AG08395 (cell line): ENCODE measurements at regions not wholly inside any gene's neighbourhood (a gene's known extent, or its start where the extent isn't known, plus 50 kb on each side); places are given as distances from the start of the nearest gene placed in this dataset.
A peak's percentile ranks its signal among the peaks of the same experiment; 100 is the strongest.

Experiments used
- DNase-seq: peaks from one replicate; pipeline ENCODE4 v3.0.0; 2012; ENCODE audit warnings: mixed read lengths, low spot score

DNA sequence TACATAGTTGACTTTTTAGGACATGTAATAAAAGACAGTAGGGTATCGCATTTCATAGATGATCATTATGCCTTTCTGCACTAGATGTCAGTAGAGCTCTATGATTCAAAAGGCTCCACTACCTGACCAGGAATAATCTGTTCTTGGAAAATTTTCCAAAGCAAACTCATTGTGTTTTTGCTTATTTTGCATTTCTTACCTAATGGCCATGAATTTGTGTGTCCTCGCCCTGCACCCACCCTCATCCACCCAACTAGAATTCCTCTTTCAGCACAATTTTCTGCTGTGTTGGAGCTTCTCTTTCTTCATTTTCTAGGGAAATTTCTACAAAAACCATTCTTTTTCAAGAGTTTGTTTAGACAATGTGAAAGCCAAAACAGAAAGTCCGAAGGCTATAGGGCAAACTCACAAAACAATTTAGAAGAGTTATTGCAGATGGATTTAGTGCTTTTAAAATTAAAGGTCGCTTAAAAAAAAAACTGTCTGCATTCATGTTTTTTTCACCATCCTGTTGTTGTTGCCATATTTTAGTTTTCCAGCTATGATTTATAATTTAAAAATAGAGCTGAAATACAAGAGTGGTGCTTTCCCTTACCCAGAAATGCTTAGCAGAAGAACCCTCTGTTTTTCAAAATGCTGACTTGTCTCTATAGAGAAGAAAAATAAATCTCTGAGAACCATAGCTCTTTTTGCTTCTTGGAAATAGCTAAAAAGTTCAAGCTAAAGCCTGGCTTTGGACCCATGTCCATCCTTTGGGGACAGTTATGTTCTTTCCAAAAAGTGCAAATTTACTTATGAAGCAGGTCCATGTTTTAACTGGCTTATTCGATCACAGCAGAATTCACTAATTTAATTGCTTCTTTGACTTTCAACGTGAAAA is 183.7 kb downstream of the SPATA18 start:
- DNase-seq = peak; percentile 56

DNA sequence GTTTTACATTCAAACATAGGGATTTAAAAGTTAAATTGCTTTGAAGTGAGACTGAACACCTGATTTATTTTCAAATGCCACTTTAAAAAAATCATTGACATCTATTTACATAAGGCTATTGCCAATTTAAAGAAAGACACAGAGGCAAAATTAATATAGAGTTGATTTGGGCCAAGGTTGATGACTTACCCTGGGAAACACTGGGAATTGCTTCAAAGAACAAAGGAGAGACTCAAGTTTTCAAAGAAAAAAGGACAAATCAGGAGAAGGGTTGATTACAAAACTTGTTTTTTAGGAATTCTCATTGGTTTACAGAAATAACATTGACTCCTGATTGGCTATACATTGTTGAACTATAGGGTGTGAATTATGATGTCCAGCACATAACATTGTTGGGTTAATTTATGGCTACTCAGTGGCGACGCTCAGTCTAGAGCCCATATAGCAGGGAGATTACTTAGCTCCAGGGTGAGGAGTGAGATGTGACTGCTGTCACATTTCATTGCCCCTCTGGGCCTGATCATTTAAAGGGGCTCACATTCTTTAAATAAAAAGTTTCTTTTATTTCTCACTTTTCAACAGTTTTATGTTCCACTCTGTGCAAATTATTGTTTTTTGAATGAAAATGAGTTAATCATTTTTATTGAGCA is 184.6 kb downstream of the SPATA18 start:
- DNase-seq = no peak

DNA sequence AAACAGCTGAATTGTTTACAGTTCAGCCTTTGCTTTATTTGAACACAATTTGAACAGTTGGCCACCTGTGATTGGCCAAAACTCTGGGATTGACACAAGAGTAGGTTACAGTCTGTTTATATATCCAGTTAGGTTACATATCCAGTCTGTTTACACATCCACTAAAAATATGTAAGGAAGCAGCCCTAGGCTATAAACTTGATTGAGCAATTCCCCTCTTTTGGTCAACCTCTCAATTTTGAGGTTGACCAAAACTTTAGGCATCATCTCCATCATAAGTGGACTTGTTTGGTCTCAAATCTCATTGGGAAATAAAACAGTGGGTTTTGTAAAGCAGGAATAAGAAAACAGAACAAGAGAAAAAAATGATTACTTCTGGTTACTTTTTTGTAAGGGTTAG is 190.8 kb downstream of the SPATA18 start:
- no peak for DNase-seq

DNA sequence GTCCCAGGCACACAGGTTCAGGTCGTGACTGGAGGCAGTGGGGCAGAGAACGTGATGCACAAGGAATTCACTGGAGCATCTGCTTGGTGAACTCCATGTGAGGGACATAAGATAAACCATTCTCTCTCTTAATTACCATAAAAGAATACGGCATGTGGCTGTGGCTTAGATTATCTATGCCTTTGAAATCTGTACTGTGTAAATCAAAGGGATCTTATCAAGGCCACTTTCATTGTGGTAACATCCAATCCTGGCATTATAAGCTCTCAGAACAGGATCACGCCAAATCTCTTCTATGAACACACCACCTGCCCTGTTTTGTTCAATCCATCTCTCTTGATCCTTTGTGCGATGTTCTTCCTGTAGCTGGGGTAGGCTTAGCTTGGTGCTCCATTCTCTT is 192.3 kb downstream of the SPATA18 start:
- DNase-seq = no peak

DNA sequence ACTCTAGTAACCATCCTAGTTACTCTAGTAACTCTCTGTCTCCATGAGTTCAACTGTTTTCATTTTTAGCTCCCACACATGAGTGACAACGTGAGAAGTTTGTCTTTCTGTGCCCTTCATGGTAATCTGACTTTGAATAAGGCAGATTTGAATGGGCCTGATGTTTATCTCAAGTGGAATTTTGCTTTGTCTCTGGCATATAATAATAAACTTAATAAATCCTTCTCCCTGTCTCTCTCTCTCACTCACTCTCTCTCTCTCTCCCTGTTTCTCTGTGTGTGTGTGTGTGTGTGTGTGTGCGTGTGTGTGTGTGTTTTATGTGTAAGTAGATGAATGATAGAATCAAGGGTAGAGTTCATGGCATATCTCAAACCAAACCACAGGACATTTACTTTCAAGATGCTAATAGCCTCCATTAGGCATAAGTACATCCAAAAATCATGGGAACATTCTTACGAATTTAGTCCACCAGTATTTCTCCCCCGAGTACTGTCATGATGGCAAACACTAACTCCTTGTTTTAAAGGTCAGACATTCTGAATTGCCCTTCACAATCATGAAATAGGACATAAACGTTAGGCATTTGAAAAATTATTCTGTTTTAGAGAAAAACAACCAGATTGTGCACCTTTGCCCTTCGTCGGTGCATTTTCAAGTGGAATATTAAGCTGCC is 193.1 kb downstream of the SPATA18 start:
- no peak for DNase-seq

DNA sequence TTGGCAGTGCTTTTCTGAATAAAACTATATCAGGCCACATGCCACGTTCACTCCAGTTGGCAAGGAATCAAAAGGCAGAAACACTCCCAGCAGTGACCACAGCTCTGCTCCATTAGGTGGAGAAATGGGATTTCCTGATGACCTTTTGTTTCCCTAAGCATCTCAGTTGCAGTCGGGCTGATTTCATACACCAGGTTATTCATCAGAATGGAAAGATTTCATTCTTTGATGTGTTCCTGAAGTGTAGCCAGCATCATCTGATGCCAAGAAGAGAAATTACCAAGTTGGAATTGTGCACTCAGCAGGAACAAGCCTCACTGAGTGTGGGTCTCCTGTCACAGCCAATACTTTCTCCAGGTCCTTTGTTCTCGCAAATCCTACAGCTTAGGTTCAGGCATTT is 193.7 kb downstream of the SPATA18 start:
- DNase-seq = no peak

DNA sequence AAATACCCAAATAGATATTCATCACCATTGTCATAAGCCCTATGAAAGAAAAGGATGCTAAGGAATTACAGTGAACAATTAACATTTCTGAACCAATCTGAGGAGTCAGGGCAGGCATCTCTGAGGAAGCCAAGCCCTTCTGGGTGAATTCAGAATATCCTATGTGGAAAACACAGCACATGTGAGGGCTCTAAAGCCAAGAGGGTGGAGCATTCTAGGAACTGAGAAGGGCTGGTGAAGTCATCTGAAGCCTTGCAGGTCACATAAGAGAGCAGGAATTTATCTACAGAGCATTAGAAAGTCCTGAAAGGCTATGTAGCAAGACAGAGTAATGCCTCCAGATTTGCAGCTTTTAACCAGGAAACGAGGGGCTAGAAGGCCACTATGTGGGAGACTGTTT is 195.7 kb downstream of the SPATA18 start:
- no peak for DNase-seq

DNA sequence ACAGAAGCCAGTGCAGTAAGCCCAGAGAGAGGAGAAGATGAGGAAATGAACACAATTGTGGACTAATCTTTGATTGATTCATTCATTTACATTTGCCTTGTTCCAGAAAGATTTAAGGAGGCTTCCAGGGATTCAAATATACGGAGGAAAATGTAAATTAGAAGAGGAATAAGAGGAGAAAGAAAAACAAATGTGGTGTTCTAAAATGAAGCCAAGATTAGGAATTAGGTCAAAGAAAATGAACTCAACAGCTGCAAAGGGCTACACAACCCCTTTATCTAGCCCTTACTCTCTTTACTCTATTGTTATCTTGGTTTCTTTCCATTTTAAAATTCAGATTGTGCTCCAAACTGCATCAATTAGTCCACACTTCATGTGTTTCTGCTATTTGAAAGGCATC is 196.8 kb downstream of the SPATA18 start:
- DNase-seq = no peak

DNA sequence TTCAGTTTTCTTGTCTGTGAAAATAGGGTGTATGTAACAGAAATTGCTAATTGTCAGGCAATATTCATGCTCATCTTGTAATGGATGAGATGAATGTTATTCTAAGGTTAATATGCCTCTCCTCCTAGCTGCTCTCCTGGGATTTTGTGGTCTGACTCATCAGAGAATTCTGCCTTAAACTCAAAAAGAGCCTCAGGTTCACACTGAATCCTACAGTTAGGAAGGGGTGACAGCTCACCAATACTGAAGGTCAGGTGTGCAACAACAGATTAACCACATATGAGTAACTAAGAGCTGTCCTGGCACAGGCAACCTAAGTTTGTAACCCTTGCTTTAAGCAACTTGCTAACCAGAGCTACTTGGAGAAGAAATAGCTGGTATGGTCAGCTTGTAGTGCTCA is 197.7 kb downstream of the SPATA18 start:
- DNase-seq = no peak

DNA sequence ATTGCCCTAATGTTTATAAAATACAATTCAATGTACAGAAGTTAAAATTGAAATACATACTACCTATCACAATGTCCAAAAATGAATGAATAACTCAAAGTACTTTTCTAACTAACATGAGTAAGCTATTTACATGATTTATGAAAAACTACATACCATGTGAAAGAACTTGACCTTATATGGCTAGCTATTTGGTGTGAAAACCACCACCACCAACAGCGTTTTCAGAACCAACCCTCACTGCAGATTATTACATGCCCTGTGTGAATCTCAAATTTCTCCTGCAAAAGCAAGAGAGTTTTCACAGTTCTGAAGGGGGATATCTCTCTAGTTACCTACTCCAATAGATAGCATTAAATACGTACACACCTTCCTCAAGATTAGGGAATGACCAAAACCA is 198.5 kb downstream of the SPATA18 start:
- no peak for DNase-seq

DNA sequence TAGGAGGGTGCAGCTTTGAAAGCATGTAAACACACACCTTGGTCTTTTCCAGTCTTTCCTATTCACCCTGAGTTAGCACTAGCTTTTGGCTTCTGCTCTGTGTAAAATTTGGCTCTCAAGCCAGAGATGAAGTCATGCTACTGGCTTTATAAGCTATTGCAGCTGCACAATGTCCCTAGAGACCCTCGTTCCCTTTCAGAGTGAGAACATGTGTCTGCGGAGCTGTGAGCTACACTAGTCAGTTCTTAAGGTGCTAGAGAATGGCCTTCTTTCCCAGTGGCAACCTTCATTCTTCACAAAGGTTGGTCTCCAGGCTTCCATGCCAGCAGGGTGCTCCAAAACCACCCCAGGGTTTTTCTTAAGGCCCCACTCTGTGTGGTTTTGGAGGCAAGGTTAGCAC is 199.1 kb downstream of the SPATA18 start:
- DNase-seq = peak; percentile 7

DNA sequence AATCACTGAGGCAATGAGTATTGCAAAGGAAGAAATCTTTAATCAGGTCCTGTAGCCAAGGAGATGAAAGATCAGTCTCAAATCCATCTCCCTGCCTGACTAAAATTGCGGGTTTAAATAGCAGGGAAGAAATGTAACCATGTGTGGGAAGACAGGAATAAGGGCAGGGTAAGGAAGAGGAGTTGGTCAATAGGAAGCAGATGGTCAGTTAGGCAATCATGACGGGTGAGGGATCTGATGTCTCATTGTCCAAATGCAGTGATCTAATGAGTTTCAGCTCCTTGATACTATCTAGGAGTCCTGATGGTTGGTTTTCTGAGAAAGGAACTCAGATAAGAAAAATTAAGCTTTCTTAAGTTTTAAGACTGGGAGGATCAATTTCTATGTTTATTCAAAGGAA is 200.8 kb downstream of the SPATA18 start:
- no peak for DNase-seq

DNA sequence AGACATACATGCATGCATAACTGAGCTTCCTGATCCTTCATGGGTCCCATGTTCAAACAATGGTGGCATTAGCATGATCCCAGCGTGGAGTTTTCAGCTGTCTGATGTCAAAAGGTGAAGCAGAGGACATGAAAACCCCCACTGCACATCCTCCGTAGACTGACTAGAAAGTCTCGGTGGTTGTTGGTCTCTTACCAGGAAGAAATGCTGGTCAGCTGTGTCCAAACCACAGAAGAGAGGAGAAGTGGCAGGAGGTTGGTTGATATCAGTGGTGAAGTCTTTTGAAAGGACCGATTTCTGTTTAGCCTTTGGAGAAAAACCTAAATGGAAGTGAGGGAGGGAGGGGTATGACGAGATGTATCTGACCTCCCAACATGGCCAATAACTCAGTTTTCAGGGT is 201.9 kb downstream of the SPATA18 start:
- no peak for DNase-seq

DNA sequence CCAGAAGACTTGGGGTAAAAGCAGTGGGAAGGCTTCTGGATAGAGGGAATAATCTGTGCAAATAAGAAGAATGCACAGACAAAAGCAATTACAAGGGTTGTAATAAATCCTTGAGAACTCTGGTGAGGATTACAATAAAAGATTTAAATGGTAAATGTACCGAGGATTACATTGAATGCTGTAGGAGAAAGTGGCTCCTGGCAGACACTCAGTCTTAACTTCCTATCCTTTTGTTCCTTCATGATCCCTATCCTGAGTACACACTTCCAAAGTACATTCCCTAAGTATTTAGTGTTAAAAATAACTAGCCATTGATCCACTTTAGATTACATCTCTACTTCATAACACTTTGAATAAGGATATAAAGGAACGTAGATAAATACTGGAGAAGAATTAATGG is 205.4 kb downstream of the SPATA18 start:
- DNase-seq = no peak

DNA sequence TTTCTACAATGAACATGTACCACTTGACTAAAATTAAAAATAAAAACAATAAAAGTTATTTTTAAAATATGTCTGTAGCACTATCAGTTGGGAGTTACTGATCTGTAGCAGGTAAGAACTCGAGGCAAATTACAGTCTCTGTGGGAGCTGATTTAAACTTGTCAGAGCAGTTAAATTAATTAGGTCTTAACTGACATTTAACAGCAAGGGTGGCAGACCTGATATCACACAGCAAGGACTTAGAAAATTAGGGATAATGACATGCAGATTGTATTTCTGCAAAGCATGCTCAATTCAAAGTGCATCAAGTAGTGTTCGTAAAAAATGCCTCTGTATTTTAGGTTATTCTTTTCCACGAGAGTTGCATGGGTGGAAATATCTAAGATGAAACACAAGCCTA is 208.9 kb downstream of the SPATA18 start:
- DNase-seq = no peak

DNA sequence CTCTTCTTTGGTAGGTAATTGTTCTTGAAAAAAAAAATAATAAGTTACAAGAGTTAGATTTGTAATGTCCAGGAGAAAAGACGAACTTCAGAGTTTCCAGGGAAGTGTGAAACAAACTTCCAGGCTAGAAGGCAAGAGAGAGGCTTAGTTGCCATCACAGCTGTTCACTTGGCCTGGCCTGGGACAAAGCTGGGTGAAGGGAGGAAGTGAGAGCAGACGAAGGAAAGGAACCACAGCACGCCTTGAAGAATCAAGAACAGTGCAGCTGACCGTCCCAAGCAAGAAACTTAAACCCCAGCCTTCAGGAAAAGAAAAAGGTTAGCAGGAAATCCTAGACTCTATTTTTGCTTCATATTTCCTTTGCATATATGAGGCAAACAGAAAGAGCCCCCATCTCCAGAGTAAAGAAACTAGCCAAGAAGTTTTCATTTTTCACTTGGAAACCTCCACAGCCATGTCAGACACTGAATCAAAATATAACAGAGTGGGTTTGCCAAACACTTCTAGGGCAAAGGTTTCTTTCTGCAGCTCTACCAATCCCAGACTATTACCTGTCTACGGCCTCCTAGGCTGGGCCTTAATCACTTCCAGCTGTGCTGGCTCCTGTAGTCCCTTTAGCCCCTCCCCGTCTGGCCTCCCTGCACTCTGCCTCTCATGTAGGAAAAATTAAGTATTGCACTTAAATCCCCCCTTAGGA is 209.6 kb downstream of the SPATA18 start:
- no peak for DNase-seq

DNA sequence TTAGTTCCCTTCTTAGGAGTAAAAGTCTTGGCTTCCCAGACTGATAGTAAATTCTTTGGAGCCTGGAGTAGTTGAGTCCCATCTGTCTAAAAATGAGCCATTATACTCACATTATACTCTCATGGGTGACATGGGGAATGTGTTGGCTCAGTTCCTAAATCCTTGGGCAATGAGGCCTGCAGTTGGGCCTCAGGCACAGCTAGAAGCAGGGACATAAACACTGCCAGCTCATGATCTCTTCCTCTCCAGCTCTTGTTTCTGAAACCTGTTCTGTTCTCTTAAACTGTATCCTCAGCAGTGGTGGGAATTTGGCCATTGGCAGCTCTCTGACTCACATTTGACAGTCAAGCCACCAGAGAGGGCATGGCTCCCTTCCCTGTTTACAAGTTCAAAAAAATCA is 212.5 kb downstream of the SPATA18 start:
- DNase-seq = peak; percentile 17

DNA sequence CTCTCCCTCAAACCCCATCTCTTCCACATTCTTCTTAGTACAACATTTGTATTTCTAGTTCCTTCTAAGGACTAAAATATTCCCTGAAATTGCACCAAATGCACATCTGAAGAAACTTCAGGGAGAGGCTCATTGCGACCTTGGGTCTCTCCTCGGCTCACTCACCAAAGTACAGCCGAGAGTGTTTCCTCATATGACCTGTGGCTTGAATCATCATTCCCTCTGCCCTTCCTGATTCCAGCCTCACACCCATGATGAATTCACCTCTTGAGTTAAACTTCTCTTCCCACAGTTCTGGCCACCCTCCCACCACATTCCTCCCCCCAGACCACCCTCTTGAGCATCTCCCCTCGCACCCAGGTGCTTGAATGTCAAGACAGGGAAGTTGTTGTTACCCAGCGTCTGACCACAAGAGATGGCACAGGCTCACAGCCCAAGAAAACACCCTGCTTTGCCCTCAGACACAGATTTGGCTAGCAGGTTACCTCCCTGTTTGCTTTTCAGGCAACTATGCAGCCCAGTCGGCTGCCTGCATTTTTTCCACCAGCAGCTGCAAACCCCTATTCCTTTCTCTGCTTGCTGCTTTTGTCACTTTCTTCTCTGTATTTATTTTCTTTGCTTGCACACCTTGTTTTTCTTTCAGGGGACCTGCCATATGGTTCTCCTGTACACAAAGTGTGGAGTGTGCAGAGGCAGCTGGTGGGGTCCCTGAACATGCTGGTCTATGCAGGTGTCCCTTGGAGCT is 214.8 kb downstream of the SPATA18 start:
- DNase-seq = no peak

DNA sequence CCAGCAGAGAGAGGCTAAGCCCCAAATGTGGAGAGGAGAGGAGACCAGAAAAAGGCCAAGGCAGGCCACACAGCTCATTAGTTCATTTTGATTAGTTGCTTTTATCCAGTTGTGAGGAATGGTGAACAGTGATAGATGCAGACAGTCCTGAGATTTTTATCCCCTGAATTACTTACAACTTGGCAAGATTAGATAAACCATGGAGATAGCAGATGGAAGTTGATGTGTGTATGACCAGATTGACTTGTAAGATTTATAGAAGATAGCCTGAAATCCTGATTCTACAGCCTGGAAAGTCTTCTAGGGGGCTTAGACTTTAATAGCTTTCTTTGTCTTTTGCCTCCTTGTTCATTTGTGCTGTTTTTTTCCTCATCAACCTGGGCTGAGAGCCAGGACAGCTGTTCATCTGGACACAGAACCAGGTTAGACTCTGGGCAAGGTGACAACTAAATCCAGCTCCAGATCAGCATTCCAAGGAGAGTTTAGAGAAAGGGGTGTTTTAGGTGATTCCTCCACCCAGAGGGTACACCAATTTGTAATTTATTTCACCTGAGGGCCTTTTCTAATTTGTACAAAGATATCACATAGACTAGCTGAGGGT is 215.5 kb downstream of the SPATA18 start:
- DNase-seq = no peak

DNA sequence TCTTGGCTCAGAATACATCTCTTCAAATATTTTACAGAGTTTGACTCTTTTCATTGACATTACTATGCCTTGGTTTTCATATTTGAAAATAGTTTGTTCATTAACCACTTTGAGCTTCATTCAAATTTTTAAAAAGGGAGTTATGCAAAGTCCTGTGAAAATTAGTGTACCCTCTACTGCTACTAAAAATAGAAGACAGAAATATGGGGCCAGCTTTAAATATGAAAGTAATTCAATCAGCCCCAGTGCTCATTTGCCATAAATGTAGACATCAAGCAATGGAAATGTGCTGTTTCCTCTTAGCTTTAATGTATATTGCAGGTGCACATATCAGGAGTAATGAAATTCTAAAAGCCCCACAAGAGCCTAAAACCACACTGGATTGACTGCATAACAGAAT is 218.7 kb downstream of the SPATA18 start:
- DNase-seq = no peak

DNA sequence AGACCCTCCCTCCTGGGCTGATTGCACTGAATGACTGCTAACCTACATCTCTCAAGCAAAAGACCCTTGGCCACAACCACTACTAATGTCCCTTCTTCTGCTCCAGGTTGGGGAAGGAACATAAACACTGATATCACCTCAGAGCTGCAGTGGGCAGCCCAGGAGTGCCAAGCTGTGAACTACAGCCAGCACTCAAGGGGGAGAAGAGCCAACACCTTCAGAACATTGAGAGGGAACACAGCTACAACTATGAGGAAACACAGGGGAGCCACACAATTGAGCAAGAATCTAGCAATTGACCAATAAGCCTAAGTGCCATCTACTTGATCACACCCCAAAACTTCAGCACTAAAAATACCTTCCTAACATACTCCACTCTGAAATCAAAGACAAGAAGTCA is 222.8 kb downstream of the SPATA18 start:
- no peak for DNase-seq
